ENCODE measurements at regions not wholly inside any gene's neighbourhood (a gene's known extent, or its start where the extent isn't known, plus 50 kb on each side); places are given as distances from the start of the nearest gene placed in this dataset.

GRCh38 chr2:65766768-65767267, 334.4 kb upstream of the SPRED2 start:
- TF ChIP-seq CTCF (IDR thresholded peaks at IDR 0.05; ENCODE audit: poor library complexity) (no peak), EZH2 (IDR thresholded peaks at IDR 0.05; ENCODE audit: borderline replicate concordance) (no peak)
